ENCODE measurements at regions not wholly inside any gene's neighbourhood (a gene's known extent, or its start where the extent isn't known, plus 50 kb on each side); places are given as distances from the start of the nearest gene placed in this dataset.

DNA sequence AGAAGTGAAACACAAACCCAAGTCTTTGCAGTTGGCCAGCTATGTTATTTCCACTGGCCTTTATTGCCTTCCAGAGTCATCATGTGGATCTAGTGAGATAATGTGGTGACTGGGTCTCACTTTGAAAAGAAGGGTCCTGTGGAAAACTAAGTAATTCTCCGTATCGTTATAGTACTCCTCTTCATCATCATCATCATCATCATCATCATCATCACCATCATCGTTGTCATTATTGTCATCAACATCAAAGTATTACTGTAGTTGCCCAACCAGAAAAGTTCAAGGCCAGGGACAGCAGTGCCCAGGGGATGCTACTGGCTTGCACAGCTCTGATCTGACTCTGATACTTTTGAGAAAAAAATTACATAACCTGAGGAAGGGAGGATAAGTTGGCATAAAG lies 295.6 kb upstream of the F9 start:
- TF ChIP-seq EZH2 (IDR thresholded peaks at IDR 0.05; ENCODE audit: insufficient read depth, poor library complexity, severe bottlenecking) (no peak), EZH2phosphoT487 (IDR thresholded peaks at IDR 0.05; ENCODE audit: insufficient read depth, low read depth) (no peak)
